ENCODE measurements at regions not wholly inside any gene's neighbourhood (a gene's known extent, or its start where the extent isn't known, plus 50 kb on each side); places are given as distances from the start of the nearest gene placed in this dataset.
"Not testable (repeated sequence)": the region's sequence is repeated elsewhere in the genome, so short reads cannot be mapped to it uniquely, and the experiment has no call there.

GRCh38 chr2:102871707-102872106 lies 109.9 kb downstream of the TMEM182 start:
- ATAC-seq (no peak), DNase-seq (no peak)
- H3K27ac Mint-ChIP-seq, result no peak overlapping the region
- H3K27me3 Mint-ChIP-seq (ENCODE audit: low read depth), result no peaks in the 10 kb centered on the region
- no peaks in the 10 kb centered on the region for H3K4me1 Mint-ChIP-seq (ENCODE audit: low read depth)
- no peak overlapping the region for H3K4me3 Mint-ChIP-seq
- H3K36me3 Mint-ChIP-seq (ENCODE audit: low read depth), result no peaks in the 10 kb centered on the region
- ChIA-PET CTCF (interaction anchor here (0.8 to 1.3 kb wide), 2 partner anchors 32 to 118 kb away, joined by 3 to 7 read pairs; no protein-coding TSS in a partner anchor), POLR2A (no interaction called here)
- no peaks in the 10 kb centered on the region for H3K9me3 Mint-ChIP-seq (ENCODE audit: insufficient read depth)

- H3K4me1 Mint-ChIP-seq (ENCODE audit: low read depth), result no peaks in the 10 kb centered on the region
- H3K4me3 Mint-ChIP-seq, result no peak overlapping the region
- H3K27me3 Mint-ChIP-seq (ENCODE audit: low read depth), result no peaks in the 10 kb centered on the region
- CTCF ChIA-PET, result interaction anchor here (0.8 to 1.3 kb wide), 3 partner anchors 32 to 119 kb away, joined by 3 to 7 read pairs (median 4); no protein-coding TSS in a partner anchor
- no peak overlapping the region for H3K27ac Mint-ChIP-seq
- POLR2A ChIA-PET, result no interaction called here
- ATAC-seq, result no peak
- H3K36me3 Mint-ChIP-seq (ENCODE audit: low read depth), result no peaks in the 10 kb centered on the region
- no peaks in the 10 kb centered on the region for H3K9me3 Mint-ChIP-seq (ENCODE audit: insufficient read depth)
- DNase-seq, result no peak
These were observed 110.6 kb downstream of the TMEM182 start for GRCh38 chr2:102872388-102872787.

GRCh38 chr2:102879513-102879912 lies 117.7 kb downstream of the TMEM182 start:
- H3K9me3 Mint-ChIP-seq (ENCODE audit: insufficient read depth), result not testable (repeated sequence)

GRCh38 chr2:102880731-102881130 lies 118.9 kb downstream of the TMEM182 start:
- DNase-seq, result no peak
- CTCF ChIA-PET, result interaction anchor here (1.1 kb wide), 1 partner anchor 127 kb away, joined by 3 read pairs; no protein-coding TSS in a partner anchor
- POLR2A ChIA-PET, result no interaction called here
- H3K9me3 Mint-ChIP-seq (ENCODE audit: insufficient read depth), result no peaks in the 10 kb centered on the region
- no peak overlapping the region for H3K27ac Mint-ChIP-seq
- ATAC-seq, result no peak
- H3K36me3 Mint-ChIP-seq (ENCODE audit: low read depth), result no peaks in the 10 kb centered on the region
- H3K27me3 Mint-ChIP-seq (ENCODE audit: low read depth), result no peaks in the 10 kb centered on the region
- H3K4me1 Mint-ChIP-seq (ENCODE audit: low read depth), result no peaks in the 10 kb centered on the region
- H3K4me3 Mint-ChIP-seq, result no peak overlapping the region

More at GRCh38 chr2:102879513-102879912, 117.7 kb downstream of the TMEM182 start:
- H3K27ac Mint-ChIP-seq; H3K36me3 Mint-ChIP-seq (ENCODE audit: low read depth); DNase-seq; H3K4me3 Mint-ChIP-seq; POLR2A ChIA-PET; ATAC-seq; H3K27me3 Mint-ChIP-seq (ENCODE audit: low read depth); H3K4me1 Mint-ChIP-seq (ENCODE audit: low read depth); CTCF ChIA-PET: not testable (repeated sequence)

GRCh38 chr2:102886216-102886893 lies 124.5 kb downstream of the TMEM182 start:
- POLR2A ChIA-PET, result no interaction called here
- no peaks in the 10 kb centered on the region for H3K36me3 Mint-ChIP-seq (ENCODE audit: low read depth)
- no peak for ATAC-seq

GRCh38 chr2:102888514-102888913 lies 126.7 kb downstream of the TMEM182 start:
- Mint-ChIP-seq H3K9me3 (ENCODE audit: insufficient read depth) (no peaks in the 10 kb centered on the region), H3K27me3 (ENCODE audit: low read depth) (peaks cover 2% of the 10 kb centered on the region), H3K4me3 (no peak overlapping the region), H3K36me3 (ENCODE audit: low read depth) (no peaks in the 10 kb centered on the region), H3K4me1 (ENCODE audit: low read depth) (no peaks in the 10 kb centered on the region), H3K27ac (no peak overlapping the region)
- ATAC-seq (no peak), DNase-seq (no peak)
- CTCF ChIA-PET, result no interaction called here
- POLR2A ChIA-PET, result no interaction called here

More at GRCh38 chr2:102886216-102886893, 124.5 kb downstream of the TMEM182 start:
- CTCF ChIA-PET, result no interaction called here
- Mint-ChIP-seq H3K9me3 (ENCODE audit: insufficient read depth) (no peaks in the 10 kb centered on the region), H3K27me3 (ENCODE audit: low read depth) (peaks cover 2% of the 10 kb centered on the region), H3K4me1 (ENCODE audit: low read depth) (no peaks in the 10 kb centered on the region), H3K27ac (no peak overlapping the region), H3K4me3 (no peak overlapping the region)
- DNase-seq, result no peak

GRCh38 chr2:102891296-102891695 lies 129.5 kb downstream of the TMEM182 start:
- H3K27me3 Mint-ChIP-seq (ENCODE audit: low read depth), result peaks cover 2% of the 10 kb centered on the region
- H3K27ac Mint-ChIP-seq, result no peak overlapping the region
- H3K9me3 Mint-ChIP-seq (ENCODE audit: insufficient read depth), result no peaks in the 10 kb centered on the region
- H3K36me3 Mint-ChIP-seq (ENCODE audit: low read depth), result no peaks in the 10 kb centered on the region
- no peaks in the 10 kb centered on the region for H3K4me1 Mint-ChIP-seq (ENCODE audit: low read depth)
- H3K4me3 Mint-ChIP-seq, result no peak overlapping the region
- POLR2A ChIA-PET, result no interaction called here
- CTCF ChIA-PET, result no interaction called here
- DNase-seq (no peak), ATAC-seq (no peak)

- peaks cover 2% of the 10 kb centered on the region for H3K27me3 Mint-ChIP-seq (ENCODE audit: low read depth)
- CTCF ChIA-PET, result no interaction called here
- no peak for DNase-seq
- H3K4me1 Mint-ChIP-seq (ENCODE audit: low read depth), result no peaks in the 10 kb centered on the region
- ATAC-seq, result no peak
- no peak overlapping the region for H3K4me3 Mint-ChIP-seq
- H3K9me3 Mint-ChIP-seq (ENCODE audit: insufficient read depth), result no peaks in the 10 kb centered on the region
- POLR2A ChIA-PET, result no interaction called here
- no peak overlapping the region for H3K27ac Mint-ChIP-seq
- H3K36me3 Mint-ChIP-seq (ENCODE audit: low read depth), result no peaks in the 10 kb centered on the region
These were observed 131.0 kb downstream of the TMEM182 start for GRCh38 chr2:102892698-102893310.

GRCh38 chr2:102893870-102894269 lies 132.0 kb downstream of the TMEM182 start:
- Mint-ChIP-seq H3K27ac (no peak overlapping the region), H3K27me3 (ENCODE audit: low read depth) (peaks cover 2% of the 10 kb centered on the region), H3K4me3 (no peak overlapping the region), H3K9me3 (ENCODE audit: insufficient read depth) (no peaks in the 10 kb centered on the region), H3K4me1 (ENCODE audit: low read depth) (no peaks in the 10 kb centered on the region), H3K36me3 (ENCODE audit: low read depth) (no peaks in the 10 kb centered on the region)
- ChIA-PET CTCF (no interaction called here), POLR2A (no interaction called here)
- no peak for ATAC-seq
- DNase-seq, result no peak

GRCh38 chr2:102895376-102895775 lies 133.5 kb downstream of the TMEM182 start:
- DNase-seq, result no peak
- no peaks in the 10 kb centered on the region for H3K27me3 Mint-ChIP-seq (ENCODE audit: low read depth)
- H3K4me1 Mint-ChIP-seq (ENCODE audit: low read depth), result no peaks in the 10 kb centered on the region
- no peak overlapping the region for H3K4me3 Mint-ChIP-seq
- POLR2A ChIA-PET, result no interaction called here
- H3K9me3 Mint-ChIP-seq (ENCODE audit: insufficient read depth), result no peaks in the 10 kb centered on the region
- H3K36me3 Mint-ChIP-seq (ENCODE audit: low read depth), result no peaks in the 10 kb centered on the region
- CTCF ChIA-PET, result interaction anchor here (0.7 kb wide), 1 partner anchor 142 kb away, joined by 4 read pairs; no protein-coding TSS in a partner anchor
- no peak overlapping the region for H3K27ac Mint-ChIP-seq
- no peak for ATAC-seq

GRCh38 chr2:102909240-102909639 lies 147.4 kb downstream of the TMEM182 start:
- H3K4me3 Mint-ChIP-seq; H3K36me3 Mint-ChIP-seq (ENCODE audit: low read depth); H3K4me1 Mint-ChIP-seq (ENCODE audit: low read depth); ATAC-seq; H3K27ac Mint-ChIP-seq; CTCF ChIA-PET; POLR2A ChIA-PET; H3K9me3 Mint-ChIP-seq (ENCODE audit: insufficient read depth); H3K27me3 Mint-ChIP-seq (ENCODE audit: low read depth); DNase-seq: not testable (repeated sequence)

- Mint-ChIP-seq H3K27me3 (ENCODE audit: low read depth) (no peaks in the 10 kb centered on the region), H3K4me1 (ENCODE audit: low read depth) (no peaks in the 10 kb centered on the region), H3K9me3 (ENCODE audit: insufficient read depth) (no peaks in the 10 kb centered on the region), H3K4me3 (no peak overlapping the region), H3K27ac (no peak overlapping the region), H3K36me3 (ENCODE audit: low read depth) (no peaks in the 10 kb centered on the region)
- ChIA-PET CTCF (no interaction called here), POLR2A (no interaction called here)
- no peak for ATAC-seq
- no peak for DNase-seq
These were observed 148.9 kb downstream of the TMEM182 start for GRCh38 chr2:102910724-102911123.
